ENCODE measurements at regions not wholly inside any gene's neighbourhood (a gene's known extent, or its start where the extent isn't known, plus 50 kb on each side); places are given as distances from the start of the nearest gene placed in this dataset.

DNA sequence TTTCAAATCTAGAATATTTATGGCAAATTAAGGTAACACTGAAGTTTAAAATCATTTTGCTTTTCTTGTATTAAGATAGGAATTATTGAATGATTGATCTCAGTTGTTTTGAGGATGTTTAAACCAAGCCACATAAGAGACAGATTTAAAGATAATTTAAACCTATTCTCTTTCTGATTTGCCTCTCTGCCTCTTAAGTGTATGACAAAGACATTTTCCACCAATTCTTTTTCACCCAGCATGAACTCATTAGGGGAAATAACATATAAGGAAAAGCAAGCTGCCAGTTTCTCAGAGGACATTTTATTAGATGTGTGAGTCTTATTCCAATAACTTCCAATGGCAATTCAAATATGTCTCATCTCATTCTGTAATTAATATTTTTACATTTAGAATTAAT, 568.3 kb upstream of the MEF2C start:
- no peak for ATAC-seq
- TF ChIP-seq ZNF8 (CRISPR knock-in tag; IDR thresholded peaks at IDR 0.05) (no peak), CSRNP3 (CRISPR knock-in tag; IDR thresholded peaks at IDR 0.05) (no peak), RARB (CRISPR knock-in tag; IDR thresholded peaks at IDR 0.05) (no peak), ZC3H10 (CRISPR knock-in tag; IDR thresholded peaks at IDR 0.05) (no peak), ZFP3 (CRISPR knock-in tag; IDR thresholded peaks at IDR 0.05) (no peak), POU6F1 (CRISPR knock-in tag; IDR thresholded peaks at IDR 0.05; ENCODE audit: borderline replicate concordance, low read depth) (no peak), TOX (CRISPR knock-in tag; IDR thresholded peaks at IDR 0.05; ENCODE audit: borderline replicate concordance) (no peak), GLIS3 (CRISPR knock-in tag; IDR thresholded peaks at IDR 0.05) (no peak), BACH2 (CRISPR knock-in tag; IDR thresholded peaks at IDR 0.05; ENCODE audit: borderline replicate concordance) (no peak), ESRRG (CRISPR knock-in tag; IDR thresholded peaks at IDR 0.05) (no peak), PPARA (CRISPR knock-in tag; IDR thresholded peaks at IDR 0.05; ENCODE audit: borderline replicate concordance) (no peak), ZFP30 (CRISPR knock-in tag; IDR thresholded peaks at IDR 0.05) (no peak), ZNF565 (CRISPR knock-in tag; conservative IDR thresholded peaks at IDR 0.05; ENCODE audit: low read depth) (no peak), ARNTL (CRISPR knock-in tag; IDR thresholded peaks at IDR 0.05; ENCODE audit: borderline replicate concordance, low read depth) (no peak)
- TF ChIP-seq, protein P1, sequence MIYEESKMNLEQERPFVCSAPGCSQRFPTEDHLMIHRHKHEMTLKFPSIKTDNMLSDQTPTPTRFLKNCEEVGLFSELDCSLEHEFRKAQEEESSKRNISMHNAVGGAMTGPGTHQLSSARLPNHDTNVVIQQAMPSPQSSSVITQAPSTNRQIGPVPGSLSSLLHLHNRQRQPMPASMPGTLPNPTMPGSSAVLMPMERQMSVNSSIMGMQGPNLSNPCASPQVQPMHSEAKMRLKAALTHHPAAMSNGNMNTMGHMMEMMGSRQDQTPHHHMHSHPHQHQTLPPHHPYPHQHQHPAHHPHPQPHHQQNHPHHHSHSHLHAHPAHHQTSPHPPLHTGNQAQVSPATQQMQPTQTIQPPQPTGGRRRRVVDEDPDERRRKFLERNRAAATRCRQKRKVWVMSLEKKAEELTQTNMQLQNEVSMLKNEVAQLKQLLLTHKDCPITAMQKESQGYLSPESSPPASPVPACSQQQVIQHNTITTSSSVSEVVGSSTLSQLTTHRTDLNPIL (CRISPR knock-in tag; IDR thresholded peaks at IDR 0.05; ENCODE audit: low read depth), result no peak

- no peak for ATAC-seq
- TF ChIP-seq BACH2 (CRISPR knock-in tag; IDR thresholded peaks at IDR 0.05; ENCODE audit: borderline replicate concordance) (no peak), RARB (CRISPR knock-in tag; IDR thresholded peaks at IDR 0.05) (no peak), OSR1 (CRISPR knock-in tag; IDR thresholded peaks at IDR 0.05) (no peak), ZFP3 (CRISPR knock-in tag; IDR thresholded peaks at IDR 0.05) (no peak), SNAI2 (CRISPR knock-in tag; IDR thresholded peaks at IDR 0.05) (no peak), TCF4 (CRISPR knock-in tag; IDR thresholded peaks at IDR 0.05; ENCODE audit: borderline replicate concordance) (no peak), CSDC2 (CRISPR knock-in tag; IDR thresholded peaks at IDR 0.05) (no peak), PPARA (CRISPR knock-in tag; IDR thresholded peaks at IDR 0.05; ENCODE audit: borderline replicate concordance) (no peak), ESRRG (CRISPR knock-in tag; IDR thresholded peaks at IDR 0.05) (no peak), GLIS3 (CRISPR knock-in tag; IDR thresholded peaks at IDR 0.05) (no peak)
- TF ChIP-seq, protein P2, sequence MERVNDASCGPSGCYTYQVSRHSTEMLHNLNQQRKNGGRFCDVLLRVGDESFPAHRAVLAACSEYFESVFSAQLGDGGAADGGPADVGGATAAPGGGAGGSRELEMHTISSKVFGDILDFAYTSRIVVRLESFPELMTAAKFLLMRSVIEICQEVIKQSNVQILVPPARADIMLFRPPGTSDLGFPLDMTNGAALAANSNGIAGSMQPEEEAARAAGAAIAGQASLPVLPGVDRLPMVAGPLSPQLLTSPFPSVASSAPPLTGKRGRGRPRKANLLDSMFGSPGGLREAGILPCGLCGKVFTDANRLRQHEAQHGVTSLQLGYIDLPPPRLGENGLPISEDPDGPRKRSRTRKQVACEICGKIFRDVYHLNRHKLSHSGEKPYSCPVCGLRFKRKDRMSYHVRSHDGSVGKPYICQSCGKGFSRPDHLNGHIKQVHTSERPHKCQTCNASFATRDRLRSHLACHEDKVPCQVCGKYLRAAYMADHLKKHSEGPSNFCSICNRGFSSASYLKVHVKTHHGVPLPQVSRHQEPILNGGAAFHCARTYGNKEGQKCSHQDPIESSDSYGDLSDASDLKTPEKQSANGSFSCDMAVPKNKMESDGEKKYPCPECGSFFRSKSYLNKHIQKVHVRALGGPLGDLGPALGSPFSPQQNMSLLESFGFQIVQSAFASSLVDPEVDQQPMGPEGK (CRISPR knock-in tag; IDR thresholded peaks at IDR 0.05; ENCODE audit: borderline replicate concordance), result no peak
- TF ChIP-seq, protein P3, sequence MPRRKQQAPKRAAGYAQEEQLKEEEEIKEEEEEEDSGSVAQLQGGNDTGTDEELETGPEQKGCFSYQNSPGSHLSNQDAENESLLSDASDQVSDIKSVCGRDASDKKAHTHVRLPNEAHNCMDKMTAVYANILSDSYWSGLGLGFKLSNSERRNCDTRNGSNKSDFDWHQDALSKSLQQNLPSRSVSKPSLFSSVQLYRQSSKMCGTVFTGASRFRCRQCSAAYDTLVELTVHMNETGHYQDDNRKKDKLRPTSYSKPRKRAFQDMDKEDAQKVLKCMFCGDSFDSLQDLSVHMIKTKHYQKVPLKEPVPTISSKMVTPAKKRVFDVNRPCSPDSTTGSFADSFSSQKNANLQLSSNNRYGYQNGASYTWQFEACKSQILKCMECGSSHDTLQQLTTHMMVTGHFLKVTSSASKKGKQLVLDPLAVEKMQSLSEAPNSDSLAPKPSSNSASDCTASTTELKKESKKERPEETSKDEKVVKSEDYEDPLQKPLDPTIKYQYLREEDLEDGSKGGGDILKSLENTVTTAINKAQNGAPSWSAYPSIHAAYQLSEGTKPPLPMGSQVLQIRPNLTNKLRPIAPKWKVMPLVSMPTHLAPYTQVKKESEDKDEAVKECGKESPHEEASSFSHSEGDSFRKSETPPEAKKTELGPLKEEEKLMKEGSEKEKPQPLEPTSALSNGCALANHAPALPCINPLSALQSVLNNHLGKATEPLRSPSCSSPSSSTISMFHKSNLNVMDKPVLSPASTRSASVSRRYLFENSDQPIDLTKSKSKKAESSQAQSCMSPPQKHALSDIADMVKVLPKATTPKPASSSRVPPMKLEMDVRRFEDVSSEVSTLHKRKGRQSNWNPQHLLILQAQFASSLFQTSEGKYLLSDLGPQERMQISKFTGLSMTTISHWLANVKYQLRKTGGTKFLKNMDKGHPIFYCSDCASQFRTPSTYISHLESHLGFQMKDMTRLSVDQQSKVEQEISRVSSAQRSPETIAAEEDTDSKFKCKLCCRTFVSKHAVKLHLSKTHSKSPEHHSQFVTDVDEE (CRISPR knock-in tag; IDR thresholded peaks at IDR 0.05), result no peak
These were observed 567.2 kb upstream of the MEF2C start for GRCh38 chr5:89450149-89450538.
